ENCODE measurements at regions not wholly inside any gene's neighbourhood (a gene's known extent, or its start where the extent isn't known, plus 50 kb on each side); places are given as distances from the start of the nearest gene placed in this dataset.

- H3K27ac ChIP-seq: no peak overlapping the region
- no peak for TF ChIP-seq ZFX (IDR thresholded peaks at IDR 0.05)
- no peak for TF ChIP-seq CTCF (conservative IDR thresholded peaks at IDR 0.05)
Observed at GRCh38 chr6:3910106-3910663, 61.0 kb downstream of the FAM50B start.

GRCh38 chr6:3911130-3911529 is 62.0 kb downstream of the FAM50B start:
- TF ChIP-seq CTCF (conservative IDR thresholded peaks at IDR 0.05): no peak
- TF ChIP-seq ZFX (IDR thresholded peaks at IDR 0.05): no peak
- peak overlapping the region; percentile 72 for H3K27ac ChIP-seq

GRCh38 chr6:3911614-3912336 is 62.6 kb downstream of the FAM50B start:
- TF ChIP-seq CTCF (conservative IDR thresholded peaks at IDR 0.05) (no peak), ZFX (IDR thresholded peaks at IDR 0.05) (no peak)
- H3K27ac ChIP-seq: peak overlapping the region; percentile 72

GRCh38 chr6:3912361-3913076 is 63.3 kb downstream of the FAM50B start:
- peak overlapping the region; percentile 72 for H3K27ac ChIP-seq
- TF ChIP-seq ZFX (IDR thresholded peaks at IDR 0.05) (no peak), CTCF (conservative IDR thresholded peaks at IDR 0.05) (no peak)

- peak overlapping the region; percentile 72; the same call in 1 of the 2 replicates for H3K27ac ChIP-seq
- TF ChIP-seq CTCF (conservative IDR thresholded peaks at IDR 0.05) (no peak), ZFX (IDR thresholded peaks at IDR 0.05) (no peak)
Observed at GRCh38 chr6:3913077-3913957, 64.1 kb downstream of the FAM50B start.

GRCh38 chr6:3913958-3914337 is 64.8 kb downstream of the FAM50B start:
- H3K27ac ChIP-seq: peak overlapping the region; percentile 60; the same call in 1 of the 2 replicates
- TF ChIP-seq CTCF (conservative IDR thresholded peaks at IDR 0.05): no peak
- TF ChIP-seq ZFX (IDR thresholded peaks at IDR 0.05): no peak

All from C4-2B (cell line).